Activated B cell treated with CpG ODN at 0.5 μM for 24 hours (primary cell): ENCODE measurements at regions not wholly inside any gene's neighbourhood (a gene's known extent, or its start where the extent isn't known, plus 50 kb on each side); places are given as distances from the start of the nearest gene placed in this dataset.

Experiments used
- ATAC-seq: fragments of 200-7000 bp; cut with Tn5 transposase; one replicate; pipeline ENCODE4 v1.10.0; 2021; ENCODE audit warnings: low read depth, mild to moderate bottlenecking, moderate library complexity
- CTCF ChIA-PET: fragments of 350-600 bp; sonication (Branson Sonifier 250); formaldehyde crosslinking; loops from one replicate; lab custom pipeline; 2021; ENCODE audit warnings: antibody characterized with exemption; lab: Charles Lee
- POLR2A ChIA-PET: fragments of 350-600 bp; sonication (Branson Sonifier 250); formaldehyde crosslinking; loops from one replicate; lab custom pipeline; 2021; ENCODE audit warnings: antibody characterized with exemption; lab: Charles Lee
- DNase-seq: peaks from one replicate; pipeline ENCODE4 v3.0.0; 2022
- H3K27ac Mint-ChIP-seq: one replicate; pipeline ENCODE4 v1.8.0; 2020; ENCODE audit warnings: mixed read lengths
- H3K27me3 Mint-ChIP-seq: one replicate; pipeline ENCODE4 v1.8.0; 2021; ENCODE audit warnings: mixed read lengths
- H3K36me3 Mint-ChIP-seq: one replicate; pipeline ENCODE4 v1.8.0; 2021; ENCODE audit warnings: low read depth, mixed read lengths
- H3K4me1 Mint-ChIP-seq: one replicate; pipeline ENCODE4 v1.8.0; 2021; ENCODE audit warnings: mixed read lengths
- H3K4me3 Mint-ChIP-seq: one replicate; pipeline ENCODE4 v1.8.0; 2020; ENCODE audit warnings: mild to moderate bottlenecking, mixed read lengths
- H3K9me3 Mint-ChIP-seq: one replicate; pipeline ENCODE4 v1.8.0; 2020; ENCODE audit warnings: mixed read lengths
- CTCF ChIP-seq: fragments of 200-600 bp; IDR thresholded peaks from one replicate; pipeline ENCODE4 v1.8.0; 2022; ENCODE audit warnings: antibody characterized with exemption, mild to moderate bottlenecking
- intact Hi-C: fragments of 100-400 bp; cut with micrococcal nuclease; formaldehyde crosslinking; loops from one replicate; pipeline ENCODE4 v1.15.1; 2024

- no peaks in the 10 kb centered on the region for H3K4me1 Mint-ChIP-seq
- H3K36me3 Mint-ChIP-seq, result no peaks in the 10 kb centered on the region
- CTCF ChIA-PET, result no interaction called here
- no peak for TF ChIP-seq CTCF
- no peaks in the 10 kb centered on the region for H3K27me3 Mint-ChIP-seq
- no peak for ATAC-seq
- no peak overlapping the region for H3K27ac Mint-ChIP-seq
- intact Hi-C loops, result no loop called here
- H3K4me3 Mint-ChIP-seq, result no peak overlapping the region
- POLR2A ChIA-PET, result no interaction called here
- peaks cover 3% of the 10 kb centered on the region for H3K9me3 Mint-ChIP-seq
- no peak for DNase-seq
Observed at GRCh38 chr5:20113931-20114330, 125.9 kb upstream of the CDH18 start.

GRCh38 chr5:20113031-20113715, 125.2 kb upstream of the CDH18 start:
- Mint-ChIP-seq H3K27ac (no peak overlapping the region), H3K4me1 (no peaks in the 10 kb centered on the region), H3K4me3 (no peak overlapping the region), H3K9me3 (peaks cover 3% of the 10 kb centered on the region), H3K27me3 (no peaks in the 10 kb centered on the region), H3K36me3 (no peaks in the 10 kb centered on the region)
- TF ChIP-seq CTCF, result no peak
- ChIA-PET CTCF (no interaction called here), POLR2A (no interaction called here)
- ATAC-seq (no peak), DNase-seq (no peak)
- intact Hi-C loops, result no loop called here

GRCh38 chr5:20109326-20109725, 121.3 kb upstream of the CDH18 start:
- ChIA-PET CTCF (no interaction called here), POLR2A (no interaction called here)
- Mint-ChIP-seq H3K27ac (no peak overlapping the region), H3K4me3 (no peak overlapping the region), H3K27me3 (no peaks in the 10 kb centered on the region), H3K4me1 (no peaks in the 10 kb centered on the region), H3K36me3 (no peaks in the 10 kb centered on the region), H3K9me3 (peaks cover 9% of the 10 kb centered on the region)
- TF ChIP-seq CTCF, result no peak
- ATAC-seq (no peak), DNase-seq (no peak)
- intact Hi-C loops, result no loop called here

GRCh38 chr5:20105915-20106314, 117.9 kb upstream of the CDH18 start:
- ATAC-seq, result no peak
- no peaks in the 10 kb centered on the region for H3K36me3 Mint-ChIP-seq
- H3K27me3 Mint-ChIP-seq, result no peaks in the 10 kb centered on the region
- POLR2A ChIA-PET, result no interaction called here
- TF ChIP-seq CTCF, result no peak
- no peak overlapping the region for H3K27ac Mint-ChIP-seq
- no peak for DNase-seq
- CTCF ChIA-PET, result no interaction called here
- H3K4me3 Mint-ChIP-seq, result no peak overlapping the region
- H3K9me3 Mint-ChIP-seq, result peaks cover 6% of the 10 kb centered on the region
- intact Hi-C loops, result no loop called here
- no peaks in the 10 kb centered on the region for H3K4me1 Mint-ChIP-seq

- Mint-ChIP-seq H3K36me3 (no peaks in the 10 kb centered on the region), H3K9me3 (peaks cover 6% of the 10 kb centered on the region), H3K27ac (no peak overlapping the region), H3K4me1 (no peaks in the 10 kb centered on the region), H3K4me3 (no peak overlapping the region), H3K27me3 (no peaks in the 10 kb centered on the region)
- DNase-seq, result no peak
- intact Hi-C loops, result no loop called here
- no peak for TF ChIP-seq CTCF
- CTCF ChIA-PET, result no interaction called here
- ATAC-seq, result no peak
- POLR2A ChIA-PET, result no interaction called here
Observed at GRCh38 chr5:20102293-20102692, 114.3 kb upstream of the CDH18 start.
